ENCODE measurements at regions not wholly inside any gene's neighbourhood (a gene's known extent, or its start where the extent isn't known, plus 50 kb on each side); places are given as distances from the start of the nearest gene placed in this dataset.

- no peak for DNase-seq (ENCODE audit: low read depth)
Observed at GRCh38 chr20:19953606-19954005, 63.6 kb upstream of the NAA20 start.

- DNase-seq (ENCODE audit: low read depth): no peak
Observed at GRCh38 chr20:19956976-19957375, 60.2 kb upstream of the NAA20 start.

GRCh38 chr20:19958219-19958618 is 58.9 kb upstream of the NAA20 start:
- DNase-seq (ENCODE audit: low read depth): no peak

- DNase-seq (ENCODE audit: low read depth): no peak
Observed at GRCh38 chr20:19958928-19959327, 58.2 kb upstream of the NAA20 start.

- no peak for DNase-seq (ENCODE audit: low read depth)
Observed at GRCh38 chr20:19960745-19961144, 56.4 kb upstream of the NAA20 start.

GRCh38 chr20:19961293-19961692 is 55.9 kb upstream of the NAA20 start:
- DNase-seq (ENCODE audit: low read depth): no peak

GRCh38 chr20:19962958-19963357 is 54.2 kb upstream of the NAA20 start:
- DNase-seq (ENCODE audit: low read depth): no peak

GRCh38 chr20:19964289-19965265 is 52.6 kb upstream of the NAA20 start:
- DNase-seq (ENCODE audit: low read depth): peak; percentile 90

GRCh38 chr20:19966840-19967239 is 50.3 kb upstream of the NAA20 start:
- no peak for DNase-seq (ENCODE audit: low read depth)
